Upper lobe of left lung (tissue), 4 donors: ENCODE measurements at regions not wholly inside any gene's neighbourhood (a gene's known extent, or its start where the extent isn't known, plus 50 kb on each side); places are given as distances from the start of the nearest gene placed in this dataset.

Experiments used
- POLR2AphosphoS5 ChIP-seq, 2 donors: sonication (generic); formaldehyde crosslinking; IDR thresholded peaks; one replicate each; pipeline ENCODE4 v1.5.1; 2017; ENCODE audit warnings: antibody characterized with exemption in 2 of 2
- TF ChIP-seq, protein P1 (sequence below), 6 experiments: fragments of 450-650 bp in 4 of 6; fragments of 200-600 bp in 2 of 6; sonication (generic) in 2 of 6; IDR thresholded peaks; one replicate each; pipeline ENCODE4 v1.5.1; 2016 to 2019; ENCODE audit warnings: antibody characterized with exemption in 6 of 6

DNA sequence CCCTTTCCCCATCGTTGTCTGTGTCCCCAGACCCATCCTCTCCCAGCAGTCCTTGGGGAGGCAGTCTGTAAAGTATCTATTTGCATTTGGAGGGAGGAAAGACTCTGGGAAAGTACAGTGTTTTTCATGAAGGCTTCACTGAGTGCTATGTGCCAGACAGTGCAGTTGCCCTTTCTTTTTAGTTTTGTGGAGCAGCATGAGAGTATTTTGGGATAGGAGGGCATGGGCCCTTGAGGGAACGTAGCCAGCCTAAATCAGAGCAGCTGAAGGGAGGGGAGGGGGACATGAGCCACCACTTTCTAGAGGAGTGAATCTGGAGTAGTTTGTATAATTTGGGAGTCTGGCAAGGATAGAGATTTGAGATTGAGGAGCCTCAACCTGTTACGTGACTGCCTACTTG is 404.0 kb upstream of the KAZN start:
- TF ChIP-seq, protein P1, sequence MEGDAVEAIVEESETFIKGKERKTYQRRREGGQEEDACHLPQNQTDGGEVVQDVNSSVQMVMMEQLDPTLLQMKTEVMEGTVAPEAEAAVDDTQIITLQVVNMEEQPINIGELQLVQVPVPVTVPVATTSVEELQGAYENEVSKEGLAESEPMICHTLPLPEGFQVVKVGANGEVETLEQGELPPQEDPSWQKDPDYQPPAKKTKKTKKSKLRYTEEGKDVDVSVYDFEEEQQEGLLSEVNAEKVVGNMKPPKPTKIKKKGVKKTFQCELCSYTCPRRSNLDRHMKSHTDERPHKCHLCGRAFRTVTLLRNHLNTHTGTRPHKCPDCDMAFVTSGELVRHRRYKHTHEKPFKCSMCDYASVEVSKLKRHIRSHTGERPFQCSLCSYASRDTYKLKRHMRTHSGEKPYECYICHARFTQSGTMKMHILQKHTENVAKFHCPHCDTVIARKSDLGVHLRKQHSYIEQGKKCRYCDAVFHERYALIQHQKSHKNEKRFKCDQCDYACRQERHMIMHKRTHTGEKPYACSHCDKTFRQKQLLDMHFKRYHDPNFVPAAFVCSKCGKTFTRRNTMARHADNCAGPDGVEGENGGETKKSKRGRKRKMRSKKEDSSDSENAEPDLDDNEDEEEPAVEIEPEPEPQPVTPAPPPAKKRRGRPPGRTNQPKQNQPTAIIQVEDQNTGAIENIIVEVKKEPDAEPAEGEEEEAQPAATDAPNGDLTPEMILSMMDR (IDR thresholded peaks at IDR 0.05) = no peak
- TF ChIP-seq POLR2AphosphoS5 (IDR thresholded peaks at IDR 0.05) = no peak
